MCF 10A (cell line): ENCODE measurements at regions not wholly inside any gene's neighbourhood (a gene's known extent, or its start where the extent isn't known, plus 50 kb on each side); places are given as distances from the start of the nearest gene placed in this dataset.

ENCODE experiments used
- BruUV-seq: library from RNA; stranded (reverse); fragments of 400-500 nt; replicated peaks from 2 replicates; lab custom pipeline; 2021; lab: Mats Ljungman, UMichigan
- CTCF ChIA-PET: fragments of 300-600 bp; sonication (Branson Sonifier 250); formaldehyde crosslinking; extraction: SDS; loops from one replicate; lab custom pipeline; 2021; ENCODE audit warnings: antibody characterized with exemption, inconsistent platforms; lab: Yijun Ruan, JAX
- POLR2A ChIA-PET: fragments of 300-600, 350-650 bp; sonication (Branson Sonifier 250); formaldehyde crosslinking; extraction: SDS; loops from one replicate; lab custom pipeline; 2020; ENCODE audit warnings: antibody characterized with exemption, inconsistent platforms; lab: Yijun Ruan, JAX
- DNase-seq: peaks from one replicate; pipeline ENCODE4 v3.0.0-alpha.2; 2018; ENCODE audit not compliant: unreplicated experiment
- H3K27ac Mint-ChIP-seq: one replicate; pipeline ENCODE4 v1.8.0; 2022; ENCODE audit warnings: mild to moderate bottlenecking, low read depth, mixed read lengths; ENCODE audit not compliant: unreplicated experiment
- H3K27me3 Mint-ChIP-seq: one replicate; pipeline ENCODE4 v1.8.0; 2022; ENCODE audit warnings: mixed read lengths; ENCODE audit not compliant: insufficient read depth, unreplicated experiment
- H3K36me3 Mint-ChIP-seq: one replicate; pipeline ENCODE4 v1.8.0; 2022; ENCODE audit warnings: mild to moderate bottlenecking, moderate library complexity, mixed read lengths; ENCODE audit not compliant: insufficient read depth, unreplicated experiment
- H3K4me1 Mint-ChIP-seq: one replicate; pipeline ENCODE4 v1.8.0; 2022; ENCODE audit warnings: mixed read lengths; ENCODE audit not compliant: insufficient read depth, unreplicated experiment
- H3K4me3 Mint-ChIP-seq: one replicate; pipeline ENCODE4 v1.8.0; 2022; ENCODE audit warnings: mild to moderate bottlenecking, moderate library complexity, mixed read lengths; ENCODE audit not compliant: unreplicated experiment
- H3K9me3 Mint-ChIP-seq: one replicate; pipeline ENCODE4 v1.8.0; 2022; ENCODE audit warnings: mixed read lengths; ENCODE audit not compliant: unreplicated experiment
- intact Hi-C: fragments of 100-400 bp; cut with micrococcal nuclease; formaldehyde crosslinking; loops from 2 replicates; pipeline ENCODE4 v1.14.1; 2022
- TF ChIP-seq, protein P1 (sequence below): fragments of 200-600 bp; IDR thresholded peaks from one replicate; pipeline ENCODE4 v1.8.0; 2022; ENCODE audit warnings: antibody characterized with exemption, mild to moderate bottlenecking; ENCODE audit not compliant: unreplicated experiment

DNA sequence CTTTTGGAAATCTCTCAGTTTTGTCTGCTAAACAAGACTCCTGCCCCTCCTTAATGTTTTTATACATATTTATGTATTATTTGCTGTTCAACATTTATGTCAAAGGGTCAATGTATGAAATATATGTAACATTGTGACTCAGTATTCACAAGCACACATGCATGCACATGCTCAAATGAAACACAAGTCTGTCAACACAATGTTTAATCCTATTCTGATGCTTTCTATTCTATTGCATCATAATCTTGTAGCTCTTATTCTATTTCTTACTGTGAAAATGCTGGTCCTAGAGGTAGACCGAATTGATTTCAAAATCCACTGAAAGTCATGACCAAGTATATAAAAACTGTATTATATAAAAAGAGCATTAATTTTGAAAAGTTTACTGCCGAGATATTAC is 1463.3 kb downstream of the C4orf33 start:
- no peak for DNase-seq
- intact Hi-C loops, result no loop called here
- ChIA-PET POLR2A (no interaction called here), CTCF (interaction anchor here (0.5 kb wide), 1 partner anchor 762 kb away, joined by 3 read pairs; no protein-coding TSS in a partner anchor)
- no TSS peak for BruUV-seq
- Mint-ChIP-seq H3K36me3 (no peaks in the 10 kb centered on the region), H3K9me3 (peaks cover 7% of the 10 kb centered on the region), H3K4me3 (no peak overlapping the region), H3K27me3 (no peaks in the 10 kb centered on the region), H3K27ac (no peak overlapping the region), H3K4me1 (peaks cover 17% of the 10 kb centered on the region)
- TF ChIP-seq, protein P1, sequence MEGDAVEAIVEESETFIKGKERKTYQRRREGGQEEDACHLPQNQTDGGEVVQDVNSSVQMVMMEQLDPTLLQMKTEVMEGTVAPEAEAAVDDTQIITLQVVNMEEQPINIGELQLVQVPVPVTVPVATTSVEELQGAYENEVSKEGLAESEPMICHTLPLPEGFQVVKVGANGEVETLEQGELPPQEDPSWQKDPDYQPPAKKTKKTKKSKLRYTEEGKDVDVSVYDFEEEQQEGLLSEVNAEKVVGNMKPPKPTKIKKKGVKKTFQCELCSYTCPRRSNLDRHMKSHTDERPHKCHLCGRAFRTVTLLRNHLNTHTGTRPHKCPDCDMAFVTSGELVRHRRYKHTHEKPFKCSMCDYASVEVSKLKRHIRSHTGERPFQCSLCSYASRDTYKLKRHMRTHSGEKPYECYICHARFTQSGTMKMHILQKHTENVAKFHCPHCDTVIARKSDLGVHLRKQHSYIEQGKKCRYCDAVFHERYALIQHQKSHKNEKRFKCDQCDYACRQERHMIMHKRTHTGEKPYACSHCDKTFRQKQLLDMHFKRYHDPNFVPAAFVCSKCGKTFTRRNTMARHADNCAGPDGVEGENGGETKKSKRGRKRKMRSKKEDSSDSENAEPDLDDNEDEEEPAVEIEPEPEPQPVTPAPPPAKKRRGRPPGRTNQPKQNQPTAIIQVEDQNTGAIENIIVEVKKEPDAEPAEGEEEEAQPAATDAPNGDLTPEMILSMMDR, result no peak

DNA sequence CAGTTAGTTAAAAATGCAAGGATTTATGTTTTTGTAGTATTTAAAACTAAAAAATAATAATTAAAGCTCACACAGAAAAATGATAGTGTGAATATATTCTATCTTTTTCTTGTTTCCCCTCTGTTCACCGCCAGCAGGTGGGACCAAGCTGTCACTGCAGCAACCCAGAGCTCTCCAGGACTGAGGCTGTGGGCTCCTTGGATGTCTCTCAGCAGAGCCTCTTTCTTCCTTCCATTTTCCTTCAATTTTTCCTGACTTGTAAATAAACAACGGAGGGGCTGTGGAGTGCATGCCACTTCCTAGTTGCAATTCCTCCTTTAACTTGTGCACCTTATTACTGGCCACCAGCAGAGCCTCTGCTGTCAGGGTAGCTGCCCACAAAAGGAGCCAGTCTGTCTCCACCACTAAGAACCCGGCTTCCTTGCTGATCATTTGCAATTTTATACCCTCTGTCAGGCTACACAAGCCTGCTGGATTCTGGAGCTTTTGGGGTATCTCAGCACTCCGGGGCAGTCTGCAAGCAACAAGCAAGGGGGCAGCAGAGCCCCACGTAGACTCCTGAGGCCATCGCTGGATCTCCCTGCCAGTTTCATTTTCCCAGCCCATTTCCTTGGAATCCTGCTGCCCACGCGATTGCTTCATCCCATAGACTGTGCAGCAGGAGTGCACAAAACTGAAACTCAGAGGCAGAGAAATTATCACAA is 1467.4 kb downstream of the C4orf33 start:
- BruUV-seq, result no TSS peak
- peak overlapping the region; percentile 74 for H3K4me3 Mint-ChIP-seq
- peaks cover 4% of the 10 kb centered on the region for H3K9me3 Mint-ChIP-seq
- POLR2A ChIA-PET, result interaction anchor here (0.6 to 1.1 kb wide), 2 partner anchors 18 to 20 kb away, joined by 3 to 4 read pairs; no protein-coding TSS in a partner anchor
- H3K27me3 Mint-ChIP-seq, result no peaks in the 10 kb centered on the region
- peaks cover 17% of the 10 kb centered on the region for H3K4me1 Mint-ChIP-seq
- TF ChIP-seq, protein P1, result peak; percentile 34
- no peaks in the 10 kb centered on the region for H3K36me3 Mint-ChIP-seq
- intact Hi-C loops, result loop anchor here (1.0 to 2.0 kb wide), 2 partner anchors 245 to 529 kb away; no protein-coding TSS in a partner anchor
- CTCF ChIA-PET, result interaction anchor here (0.5 to 1.5 kb wide), 10 partner anchors 15 to 639 kb away, joined by 3 to 5 read pairs (median 3); no protein-coding TSS in a partner anchor
- DNase-seq, result peak; percentile 91
- H3K27ac Mint-ChIP-seq, result peak overlapping the region; percentile 17

DNA sequence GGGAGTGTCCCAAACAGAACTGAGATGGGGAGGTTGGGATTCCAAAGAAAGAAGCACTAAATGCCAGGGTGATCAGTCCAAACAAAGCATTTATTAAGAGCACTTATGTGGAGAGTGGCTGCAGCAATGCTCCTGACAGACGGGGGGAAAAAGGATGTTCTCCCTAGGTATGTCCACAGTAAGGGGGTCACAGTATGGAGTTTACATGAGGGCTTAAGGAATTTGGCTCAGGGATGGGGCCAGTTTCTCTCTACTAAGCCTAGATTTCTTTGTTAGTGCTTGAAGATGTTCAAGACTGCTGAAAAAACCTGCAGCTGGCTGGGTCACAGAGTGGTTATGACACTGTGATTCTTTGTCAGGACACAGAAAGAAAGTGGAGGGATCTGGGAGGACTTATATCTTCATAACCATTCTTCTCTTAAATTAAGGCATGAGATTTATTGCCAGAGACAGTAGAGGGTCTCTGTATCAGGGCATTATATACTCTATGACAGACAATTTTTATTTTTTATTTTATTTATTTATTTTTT is 1468.0 kb downstream of the C4orf33 start:
- TF ChIP-seq, protein P1, result no peak
- Mint-ChIP-seq H3K9me3 (no peaks in the 10 kb centered on the region), H3K4me3 (peak overlapping the region; percentile 74), H3K27me3 (no peaks in the 10 kb centered on the region), H3K36me3 (no peaks in the 10 kb centered on the region), H3K27ac (peak overlapping the region; percentile 17), H3K4me1 (peaks cover 17% of the 10 kb centered on the region)
- intact Hi-C loops, result loop anchor here (1.0 to 2.0 kb wide), 2 partner anchors 244 to 529 kb away; no protein-coding TSS in a partner anchor
- no TSS peak for BruUV-seq
- ChIA-PET POLR2A (interaction anchor here (1.1 kb wide), 1 partner anchor 19 kb away, joined by 3 read pairs; no protein-coding TSS in a partner anchor), CTCF (interaction anchor here (0.7 to 1.5 kb wide), 8 partner anchors 15 to 1062 kb away, joined by 3 to 5 read pairs (median 3); no protein-coding TSS in a partner anchor)
- no peak for DNase-seq

DNA sequence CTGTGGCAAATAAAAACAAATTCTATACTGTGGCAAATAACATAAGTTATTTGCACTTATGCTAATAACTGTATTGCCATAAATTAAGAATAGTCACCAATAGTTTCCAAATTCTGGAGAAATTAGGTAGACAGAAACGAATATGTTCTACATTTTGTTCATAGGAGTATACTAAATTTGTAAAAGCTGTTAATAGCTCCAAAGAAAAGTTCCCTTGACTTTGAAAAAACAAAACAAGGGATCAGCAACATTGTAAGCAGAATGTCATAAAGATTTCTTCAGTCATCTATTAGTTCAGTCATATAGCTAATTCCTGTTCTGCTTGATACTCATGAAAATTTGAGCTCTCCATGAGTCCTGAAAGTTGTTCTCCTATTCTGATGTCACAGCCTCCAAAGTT is 1472.8 kb downstream of the C4orf33 start:
- Mint-ChIP-seq H3K27ac (no peak overlapping the region), H3K27me3 (no peaks in the 10 kb centered on the region), H3K9me3 (no peaks in the 10 kb centered on the region), H3K36me3 (no peaks in the 10 kb centered on the region), H3K4me3 (no peak overlapping the region), H3K4me1 (peaks cover 5% of the 10 kb centered on the region)
- ChIA-PET CTCF (interaction anchor here (0.9 kb wide), 1 partner anchor 22 kb away, joined by 4 read pairs; no protein-coding TSS in a partner anchor), POLR2A (no interaction called here)
- intact Hi-C loops, result no loop called here
- BruUV-seq, result no TSS peak
- no peak for DNase-seq
- TF ChIP-seq, protein P1, result no peak
